Mesothelial cell of epicardium (in vitro differentiated cells): ENCODE measurements at regions not wholly inside any gene's neighbourhood (a gene's known extent, or its start where the extent isn't known, plus 50 kb on each side); places are given as distances from the start of the nearest gene placed in this dataset.

Experiments
- DNase-seq, 2 experiments: peaks; one replicate each; pipeline ENCODE4 v3.0.0; 2021; ENCODE audit warnings: low spot score in 2 of 2; ENCODE audit not compliant: unreplicated experiment in 2 of 2
- H3K27ac Mint-ChIP-seq: 2 replicates; pipeline ENCODE4 v1.8.0; 2021; ENCODE audit warnings: mixed read lengths
- H3K27me3 Mint-ChIP-seq: 2 replicates; pipeline ENCODE4 v1.8.0; 2021; ENCODE audit warnings: low read depth, mixed read lengths
- H3K36me3 Mint-ChIP-seq: 2 replicates; pipeline ENCODE4 v1.8.0; 2021; ENCODE audit warnings: mixed read lengths
- H3K4me1 Mint-ChIP-seq: 2 replicates; pipeline ENCODE4 v1.8.0; 2021; ENCODE audit warnings: mixed read lengths
- H3K4me3 Mint-ChIP-seq: 2 replicates; pipeline ENCODE4 v1.8.0; 2021; ENCODE audit warnings: mild to moderate bottlenecking, moderate library complexity, mixed read lengths
- H3K9me3 Mint-ChIP-seq: 2 replicates; pipeline ENCODE4 v1.8.0; 2021; ENCODE audit warnings: mixed read lengths
- CTCF ChIP-seq: fragments of 200-600 bp; sonication (generic); IDR thresholded peaks from one replicate; pipeline ENCODE4 v1.5.0; 2021; ENCODE audit warnings: antibody characterized with exemption; ENCODE audit not compliant: unreplicated experiment

- H3K27me3 Mint-ChIP-seq: no peaks in the 10 kb centered on the region
- no peak for DNase-seq
- TF ChIP-seq CTCF: no peak
- H3K36me3 Mint-ChIP-seq: no peaks in the 10 kb centered on the region
- H3K4me1 Mint-ChIP-seq: peaks cover 6% of the 10 kb centered on the region
- no peak overlapping the region for H3K27ac Mint-ChIP-seq
- no peaks in the 10 kb centered on the region for H3K9me3 Mint-ChIP-seq
- H3K4me3 Mint-ChIP-seq: no peak overlapping the region
Observed at GRCh38 chr2:185384822-185385560, 353.6 kb upstream of the FSIP2 start.

GRCh38 chr2:185388226-185388625 is 350.4 kb upstream of the FSIP2 start:
- no peaks in the 10 kb centered on the region for H3K9me3 Mint-ChIP-seq
- H3K27ac Mint-ChIP-seq: no peak overlapping the region
- no peaks in the 10 kb centered on the region for H3K27me3 Mint-ChIP-seq
- TF ChIP-seq CTCF: no peak
- no peaks in the 10 kb centered on the region for H3K36me3 Mint-ChIP-seq
- peaks cover 8% of the 10 kb centered on the region for H3K4me1 Mint-ChIP-seq
- no peak overlapping the region for H3K4me3 Mint-ChIP-seq
- DNase-seq: no peak

- DNase-seq: no peak
- H3K9me3 Mint-ChIP-seq: peaks cover 2% of the 10 kb centered on the region
- peaks cover 1% of the 10 kb centered on the region for H3K4me1 Mint-ChIP-seq
- H3K4me3 Mint-ChIP-seq: no peak overlapping the region
- no peaks in the 10 kb centered on the region for H3K27me3 Mint-ChIP-seq
- no peaks in the 10 kb centered on the region for H3K36me3 Mint-ChIP-seq
- no peak for TF ChIP-seq CTCF
- no peak overlapping the region for H3K27ac Mint-ChIP-seq
Observed at GRCh38 chr2:185391543-185391942, 347.1 kb upstream of the FSIP2 start.

- no peaks in the 10 kb centered on the region for H3K27me3 Mint-ChIP-seq
- TF ChIP-seq CTCF: no peak
- H3K4me1 Mint-ChIP-seq: peaks cover 1% of the 10 kb centered on the region
- no peak overlapping the region for H3K4me3 Mint-ChIP-seq
- H3K9me3 Mint-ChIP-seq: peaks cover 2% of the 10 kb centered on the region
- H3K36me3 Mint-ChIP-seq: no peaks in the 10 kb centered on the region
- DNase-seq: no peak
- H3K27ac Mint-ChIP-seq: no peak overlapping the region
Observed at GRCh38 chr2:185393091-185393490, 345.5 kb upstream of the FSIP2 start.

- TF ChIP-seq CTCF: no peak
- DNase-seq: no peak
- Mint-ChIP-seq H3K36me3 (no peaks in the 10 kb centered on the region), H3K27ac (no peak overlapping the region), H3K4me1 (peaks cover 4% of the 10 kb centered on the region), H3K9me3 (no peaks in the 10 kb centered on the region), H3K27me3 (no peaks in the 10 kb centered on the region), H3K4me3 (no peak overlapping the region)
Observed at GRCh38 chr2:185402474-185402873, 336.1 kb upstream of the FSIP2 start.
